HG03521 (cell line): ENCODE measurements at regions not wholly inside any gene's neighbourhood (a gene's known extent, or its start where the extent isn't known, plus 50 kb on each side); places are given as distances from the start of the nearest gene placed in this dataset.

Experiments used
- ATAC-seq: cut with Tn5 transposase; IDR thresholded peaks from one replicate; pipeline ENCODE4 v1.9.1; 2021; ENCODE audit warnings: mild to moderate bottlenecking, moderate library complexity; ENCODE audit not compliant: unreplicated experiment

DNA sequence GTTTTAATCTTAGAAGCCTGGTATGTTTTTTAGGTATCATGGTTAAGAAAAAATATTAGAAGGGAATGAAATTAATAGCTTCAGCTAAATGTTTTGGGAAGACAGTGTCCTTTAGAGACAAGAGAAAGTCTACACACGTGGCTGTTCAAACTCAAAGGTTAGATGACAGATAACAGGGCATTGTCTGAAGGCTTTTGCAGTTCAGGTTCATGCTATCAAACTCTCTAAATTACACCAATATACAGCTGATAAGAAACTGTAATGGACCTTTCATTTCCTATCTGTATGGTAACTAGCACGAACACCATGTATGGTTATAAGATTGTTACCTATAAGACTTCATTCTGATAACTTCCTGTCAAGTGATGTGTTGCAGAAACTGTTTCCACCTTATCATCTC lies 240.6 kb upstream of the MEF2C start:
- no peak for ATAC-seq

GRCh38 chr5:89120719-89121118 lies 237.7 kb upstream of the MEF2C start:
- ATAC-seq = no peak

DNA sequence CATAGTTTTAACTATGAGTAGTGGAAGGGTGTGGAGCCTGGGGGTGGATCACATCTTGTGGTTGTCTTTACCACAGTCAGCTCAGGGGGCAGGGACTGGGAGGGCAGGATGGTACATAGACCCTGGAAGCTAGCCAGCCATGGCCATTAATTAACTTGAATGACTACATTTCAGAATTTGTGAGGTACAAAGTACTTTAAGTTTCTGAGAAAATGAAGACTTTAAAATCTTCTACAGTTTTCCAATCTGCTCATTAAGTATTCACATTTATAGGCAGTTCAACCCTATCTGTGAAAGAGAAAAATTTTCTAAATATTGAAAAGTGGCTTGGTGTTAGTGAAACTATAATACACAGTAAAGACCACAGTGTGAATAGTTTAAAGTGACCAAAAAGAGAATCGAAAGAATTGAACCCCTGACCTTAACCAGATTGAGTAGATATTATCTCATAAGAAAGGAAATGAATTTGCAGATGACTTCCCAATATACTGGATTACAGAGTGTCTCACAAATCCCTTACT lies 234.2 kb upstream of the MEF2C start:
- ATAC-seq = peak; percentile 85

GRCh38 chr5:89110916-89111646 lies 228.1 kb upstream of the MEF2C start:
- ATAC-seq = no peak

DNA sequence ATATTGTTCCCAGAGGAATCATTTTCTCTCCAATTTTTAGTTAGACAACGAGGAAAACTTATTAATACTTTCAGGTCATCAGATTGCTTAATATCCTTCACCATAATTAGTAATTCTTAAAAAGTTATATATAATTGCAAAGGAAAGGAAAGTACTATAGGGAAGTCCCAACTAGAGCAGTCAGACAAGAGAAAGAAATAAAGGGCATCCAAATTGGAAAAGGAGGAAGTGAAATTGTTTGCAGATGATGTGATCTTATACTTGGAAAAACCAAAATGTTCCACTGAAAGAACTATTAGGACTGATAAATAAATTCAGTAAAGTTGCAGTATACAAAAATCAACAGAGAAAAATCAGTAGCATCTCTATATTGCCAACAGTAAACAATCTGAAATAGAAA lies 223.5 kb upstream of the MEF2C start:
- ATAC-seq = no peak

- no peak for ATAC-seq
Observed at GRCh38 chr5:89105836-89106235, 222.9 kb upstream of the MEF2C start.

GRCh38 chr5:89105171-89105695 lies 222.2 kb upstream of the MEF2C start:
- no peak for ATAC-seq

DNA sequence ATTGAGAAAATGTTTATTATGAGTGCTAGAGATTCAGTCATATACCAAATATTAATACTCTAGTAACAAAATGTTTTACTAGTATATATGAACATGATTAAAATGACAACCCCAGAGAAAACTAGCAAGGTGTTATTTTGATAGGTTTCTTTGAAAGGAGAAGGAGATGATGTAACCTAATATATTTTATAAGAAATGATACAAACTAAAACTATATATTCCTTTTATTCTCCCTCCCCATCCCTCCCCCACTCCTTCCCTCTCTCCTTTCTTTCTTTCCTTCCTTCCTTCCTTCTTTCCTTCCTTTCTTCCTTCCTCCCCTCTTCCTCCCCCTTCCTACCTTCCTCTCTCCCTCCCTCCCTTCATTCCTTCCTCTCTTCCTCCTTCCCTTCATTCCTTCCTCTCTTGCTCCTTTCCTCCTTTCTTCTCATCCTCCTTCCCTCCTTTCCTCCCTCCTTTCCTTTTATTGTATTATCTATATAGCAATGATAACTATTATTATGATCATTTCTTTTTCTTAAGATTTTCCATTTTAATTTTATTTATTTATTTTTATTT lies 215.3 kb upstream of the MEF2C start:
- no peak for ATAC-seq

DNA sequence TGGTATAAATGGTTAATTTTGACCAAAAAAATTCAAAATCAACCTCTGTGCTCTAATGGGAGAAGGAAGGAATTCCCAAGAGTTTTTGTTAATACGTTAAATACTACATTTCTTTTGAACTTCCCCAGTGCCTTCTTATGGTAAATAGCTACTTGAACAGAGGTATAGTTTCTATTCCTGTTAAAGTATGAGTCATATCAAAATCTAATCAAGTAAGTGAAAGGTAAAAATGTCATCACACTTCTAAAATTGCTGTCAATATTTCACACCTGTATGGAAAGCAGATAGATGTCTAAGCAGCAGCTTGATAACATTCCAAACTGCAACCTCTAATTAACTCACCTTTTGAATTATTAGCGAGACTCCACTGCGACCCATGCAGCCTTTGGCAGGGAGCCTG lies 214.1 kb upstream of the MEF2C start:
- no peak for ATAC-seq

GRCh38 chr5:89095341-89095740 lies 212.4 kb upstream of the MEF2C start:
- ATAC-seq = no peak

DNA sequence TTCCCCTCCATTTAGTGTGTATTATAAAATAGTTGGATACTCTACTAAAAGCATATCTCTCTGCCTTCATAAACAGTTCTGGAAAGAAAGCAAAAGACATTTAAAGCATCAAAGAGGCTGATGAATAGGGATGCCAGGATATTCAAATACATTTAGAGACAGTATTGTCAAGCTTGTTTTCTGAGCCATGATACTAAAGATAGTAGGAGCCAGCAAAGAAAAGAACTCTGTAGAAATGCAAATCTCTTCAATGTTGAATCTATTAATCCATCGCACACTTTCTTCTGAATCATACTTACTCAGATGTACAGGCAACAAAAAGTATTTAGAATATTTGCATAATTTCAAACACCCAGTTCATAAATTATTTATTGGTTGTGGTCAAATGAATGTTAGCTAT lies 207.1 kb upstream of the MEF2C start:
- no peak for ATAC-seq

- ATAC-seq = no peak
Observed at GRCh38 chr5:89087551-89088318, 204.8 kb upstream of the MEF2C start.

GRCh38 chr5:89087128-89087527 lies 204.1 kb upstream of the MEF2C start:
- no peak for ATAC-seq

DNA sequence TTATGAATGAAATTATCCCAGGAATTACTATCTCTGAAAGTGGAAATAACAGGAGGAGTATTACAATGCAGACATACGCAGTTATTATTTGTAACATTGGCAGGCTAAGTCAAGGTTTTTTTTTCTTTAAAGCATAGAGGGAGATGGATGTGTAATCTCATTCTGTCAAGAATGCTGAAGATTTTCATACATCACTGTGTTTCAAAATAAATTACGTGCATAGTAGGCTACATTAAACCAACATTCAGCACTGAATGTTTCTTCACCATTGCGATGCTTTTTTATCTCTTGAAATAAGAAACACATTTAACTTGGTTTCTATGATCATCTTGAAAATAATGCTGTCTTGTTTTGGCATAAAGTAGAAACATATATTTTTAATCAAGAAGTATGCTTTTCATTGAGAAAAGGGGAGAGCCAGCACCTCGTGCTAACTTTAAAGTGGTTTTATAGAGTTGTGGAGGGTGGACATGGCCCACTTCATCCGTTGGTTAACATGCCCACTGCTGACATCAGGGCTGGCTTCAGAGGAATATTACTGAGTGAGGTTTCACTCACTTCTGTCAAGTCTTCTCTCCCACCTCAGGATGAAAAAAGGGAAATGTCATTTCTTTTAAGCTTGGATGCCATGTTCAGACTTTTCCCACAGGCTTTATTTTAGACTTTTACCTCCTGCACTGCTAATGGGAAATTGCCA lies 203.6 kb upstream of the MEF2C start:
- ATAC-seq = no peak

- no peak for ATAC-seq
Observed at GRCh38 chr5:89083791-89084190, 200.8 kb upstream of the MEF2C start.

- no peak for ATAC-seq
Observed at GRCh38 chr5:89081360-89081759, 198.4 kb upstream of the MEF2C start.

DNA sequence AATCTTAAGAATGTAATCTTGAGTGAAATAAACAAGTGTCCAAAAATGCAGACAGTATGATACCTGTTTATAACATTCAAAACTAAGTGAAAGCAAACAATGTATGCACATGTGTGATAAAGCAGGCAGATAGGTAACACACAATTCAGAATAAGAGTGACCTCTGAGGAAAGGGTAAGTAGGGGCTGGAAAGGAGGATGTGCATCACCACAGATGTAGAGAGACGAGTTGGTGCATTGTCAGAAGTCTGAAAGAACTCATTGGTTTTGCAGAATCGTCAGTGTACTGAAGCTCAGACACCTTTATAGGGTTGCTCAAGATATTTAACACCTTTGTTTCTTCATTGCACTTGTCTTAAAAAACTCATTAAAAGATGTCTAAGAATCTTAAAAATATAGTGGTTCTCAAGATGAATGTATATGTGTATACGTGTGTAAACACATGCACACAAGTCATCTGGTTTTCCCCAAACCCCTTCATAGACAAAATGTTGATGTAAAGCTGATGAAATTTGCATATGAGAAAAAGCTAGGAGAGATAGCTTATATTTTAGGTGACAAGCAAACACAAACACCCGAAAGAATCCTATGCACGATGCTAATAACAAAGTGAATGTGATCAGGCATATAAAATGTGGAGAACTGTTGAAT lies 197.6 kb upstream of the MEF2C start:
- ATAC-seq = no peak

DNA sequence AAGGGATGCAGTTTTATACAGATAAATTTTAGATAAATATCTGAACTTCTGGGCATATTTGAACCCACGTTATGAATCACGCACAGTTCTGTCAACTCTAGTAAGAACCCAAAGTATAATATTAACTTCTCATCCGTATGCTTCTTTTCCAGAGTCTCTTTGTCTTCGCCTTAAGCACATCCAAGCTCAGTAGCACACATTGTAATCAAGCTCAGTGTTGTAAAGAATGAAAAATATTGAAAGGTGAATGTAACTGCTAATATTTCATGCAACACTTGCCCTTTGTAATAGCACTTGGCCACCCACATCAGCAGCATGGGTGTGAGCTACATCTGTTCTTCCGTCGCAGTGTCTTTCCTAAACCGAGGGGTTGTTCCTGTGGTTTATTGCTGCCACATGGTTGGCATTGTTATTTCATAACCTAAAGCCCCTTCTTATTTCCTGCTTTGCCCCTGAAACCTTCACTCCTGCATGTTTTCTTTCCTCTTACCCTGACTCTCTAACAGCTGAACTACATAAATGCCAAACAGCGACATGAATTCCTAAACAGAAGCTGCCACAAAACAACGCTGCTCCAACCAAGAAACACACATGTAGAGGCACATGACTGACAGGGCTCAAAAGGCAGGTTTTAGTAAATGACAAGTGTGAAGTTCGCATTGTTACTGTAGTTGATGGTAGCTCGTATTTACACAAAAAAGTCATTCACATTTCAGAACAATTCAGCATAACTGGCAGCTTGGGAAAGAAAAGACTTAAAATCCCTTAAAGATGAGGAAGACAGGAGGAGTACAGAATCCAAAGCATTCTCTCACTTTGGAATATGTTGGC lies 190.1 kb upstream of the MEF2C start:
- ATAC-seq = no peak

GRCh38 chr5:89071941-89072331 lies 189.0 kb upstream of the MEF2C start:
- peak; percentile 71 for ATAC-seq
